ENCODE measurements at regions not wholly inside any gene's neighbourhood (a gene's known extent, or its start where the extent isn't known, plus 50 kb on each side); places are given as distances from the start of the nearest gene placed in this dataset.
A peak's percentile ranks its signal among the peaks of the same experiment; 100 is the strongest.
"Not testable (repeated sequence)": the region's sequence is repeated elsewhere in the genome, so short reads cannot be mapped to it uniquely, and the experiment has no call there.

- not testable (repeated sequence) for DNase-seq
Measured at GRCh38 chr13:109702030-109702597, 84.3 kb downstream of the IRS2 start.

GRCh38 chr13:109700176-109700575 is 86.2 kb downstream of the IRS2 start:
- DNase-seq = peak in 22 of 51 donors; percentile 8 to 63 (median 34)

- DNase-seq = no peak
Measured at GRCh38 chr13:109699628-109700071, 86.7 kb downstream of the IRS2 start.

GRCh38 chr13:109698779-109699178 is 87.6 kb downstream of the IRS2 start:
- no peak for DNase-seq

GRCh38 chr13:109697936-109698335 is 88.4 kb downstream of the IRS2 start:
- no peak for DNase-seq

GRCh38 chr13:109695402-109696190 is 90.8 kb downstream of the IRS2 start:
- DNase-seq = no peak

- DNase-seq = no peak
Measured at GRCh38 chr13:109694972-109695371, 91.4 kb downstream of the IRS2 start.

- no peak for DNase-seq
Measured at GRCh38 chr13:109693213-109693612, 93.2 kb downstream of the IRS2 start.

GRCh38 chr13:109691689-109692088 is 94.7 kb downstream of the IRS2 start:
- no peak for DNase-seq

- peak in 4 of 51 donors; percentile 24 to 47 (median 35) for DNase-seq
Measured at GRCh38 chr13:109687559-109688448, 98.6 kb downstream of the IRS2 start.

- DNase-seq = no peak
Measured at GRCh38 chr13:109685203-109685602, 101.2 kb downstream of the IRS2 start.

- peak in 3 of 51 donors; percentile 9 to 53 (median 19) for DNase-seq
Measured at GRCh38 chr13:109684824-109685202, 101.6 kb downstream of the IRS2 start.

GRCh38 chr13:109684084-109684823 is 102.1 kb downstream of the IRS2 start:
- DNase-seq = no peak

- no peak for DNase-seq
Measured at GRCh38 chr13:109682534-109683244, 103.7 kb downstream of the IRS2 start.

GRCh38 chr13:109680930-109681329 is 105.5 kb downstream of the IRS2 start:
- DNase-seq = no peak

GRCh38 chr13:109680288-109680687 is 106.1 kb downstream of the IRS2 start:
- no peak for DNase-seq

- DNase-seq = no peak
Measured at GRCh38 chr13:109678459-109678858, 107.9 kb downstream of the IRS2 start.

- DNase-seq = no peak
Measured at GRCh38 chr13:109677206-109677605, 109.2 kb downstream of the IRS2 start.

GRCh38 chr13:109673477-109673876 is 112.9 kb downstream of the IRS2 start:
- DNase-seq = no peak

GRCh38 chr13:109672545-109672944 is 113.8 kb downstream of the IRS2 start:
- no peak for DNase-seq

GRCh38 chr13:109671919-109672318 is 114.5 kb downstream of the IRS2 start:
- no peak for DNase-seq

Measured in hypothalamus (tissue), 51 donors.